Astrocyte (in vitro differentiated cells and primary cell): ENCODE measurements at regions not wholly inside any gene's neighbourhood (a gene's known extent, or its start where the extent isn't known, plus 50 kb on each side); places are given as distances from the start of the nearest gene placed in this dataset.

ENCODE experiments used
- CTCF ChIP-seq: IDR thresholded peaks from 2 replicates; pipeline ENCODE4 v1.5.1; 2011; ENCODE audit warnings: low read depth, mild to moderate bottlenecking, inconsistent platforms, low read length, moderate library complexity; ENCODE audit not compliant: insufficient read depth
- EZH2 ChIP-seq: IDR thresholded peaks from 2 replicates; pipeline ENCODE4 v1.6.1; 2012; ENCODE audit warnings: mild to moderate bottlenecking, low read length, inconsistent platforms; ENCODE audit not compliant: insufficient read depth

- TF ChIP-seq CTCF (no peak), EZH2 (no peak)
Measured at GRCh38 chr10:107848726-107849360, 684.3 kb upstream of the SORCS1 start.
